CD4-positive, alpha-beta T cell treated with Interleukin-17A for 1 hour (primary cell): ENCODE measurements at regions not wholly inside any gene's neighbourhood (a gene's known extent, or its start where the extent isn't known, plus 50 kb on each side); places are given as distances from the start of the nearest gene placed in this dataset.

Experiments used
- DNase-seq: peaks from one replicate; pipeline ENCODE4 v3.0.0-alpha.2; 2020

DNA sequence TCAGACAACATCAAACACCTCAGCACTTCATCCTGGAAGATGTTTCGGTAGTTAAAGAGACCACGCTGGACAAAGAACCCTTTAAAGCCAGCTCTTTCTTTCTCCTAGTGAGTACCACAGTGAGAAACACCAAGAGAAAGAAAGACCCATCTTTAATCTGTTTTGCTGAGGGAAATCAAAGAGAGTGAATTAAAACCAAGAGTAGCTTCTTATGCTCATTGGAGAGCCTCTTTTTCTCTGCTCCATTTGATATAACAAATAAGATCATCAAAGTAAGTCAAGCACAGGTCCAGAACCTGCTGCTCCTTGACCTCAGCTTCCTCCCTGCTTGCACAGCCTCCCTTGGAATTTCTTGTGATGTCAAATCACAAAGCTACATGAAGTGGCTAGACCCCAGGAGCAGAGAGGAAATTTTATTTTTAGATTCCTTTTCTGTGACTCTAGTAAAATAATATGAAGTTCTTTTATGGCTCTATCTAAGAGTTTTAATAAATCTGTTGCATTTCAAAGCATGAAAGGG lies 436.4 kb downstream of the C3orf38 start:
- no peak for DNase-seq

DNA sequence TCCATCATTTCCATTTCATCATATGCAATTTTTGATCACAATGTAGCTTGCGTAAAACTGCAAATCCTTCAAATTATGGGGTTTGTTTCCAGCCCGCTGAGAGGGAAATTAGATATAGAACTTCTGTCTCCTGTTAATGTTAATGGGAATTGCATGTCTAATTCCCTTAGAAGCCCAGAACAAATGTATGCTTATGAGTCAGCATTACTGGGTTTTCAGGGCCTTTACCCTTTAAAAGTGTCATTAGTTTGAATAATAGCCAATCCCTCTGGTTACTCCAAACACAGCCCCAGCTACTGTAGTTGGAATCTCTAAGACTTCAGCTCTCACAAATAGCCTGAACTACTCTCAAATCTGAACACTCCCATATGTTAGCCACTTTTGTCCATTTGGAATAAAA lies 439.4 kb downstream of the C3orf38 start:
- no peak for DNase-seq

DNA sequence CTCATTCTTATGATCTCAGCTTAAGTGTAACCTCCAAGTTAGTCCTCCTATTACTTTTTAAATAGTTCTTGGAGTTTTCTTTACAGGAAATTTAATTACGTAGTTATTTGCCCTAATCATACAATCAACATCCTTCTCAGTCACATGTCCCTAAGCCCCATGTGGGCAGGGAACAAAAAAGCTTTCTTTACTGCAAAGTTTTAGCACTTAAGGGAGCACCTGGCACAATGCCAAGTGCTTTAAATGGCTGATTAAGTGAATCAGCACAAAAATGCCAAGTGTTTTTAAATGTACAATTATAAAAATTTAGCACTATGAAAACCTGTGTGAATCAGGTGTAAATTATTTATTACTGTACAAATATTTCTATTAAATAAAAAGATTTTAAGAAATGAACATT lies 445.3 kb downstream of the C3orf38 start:
- DNase-seq = no peak

DNA sequence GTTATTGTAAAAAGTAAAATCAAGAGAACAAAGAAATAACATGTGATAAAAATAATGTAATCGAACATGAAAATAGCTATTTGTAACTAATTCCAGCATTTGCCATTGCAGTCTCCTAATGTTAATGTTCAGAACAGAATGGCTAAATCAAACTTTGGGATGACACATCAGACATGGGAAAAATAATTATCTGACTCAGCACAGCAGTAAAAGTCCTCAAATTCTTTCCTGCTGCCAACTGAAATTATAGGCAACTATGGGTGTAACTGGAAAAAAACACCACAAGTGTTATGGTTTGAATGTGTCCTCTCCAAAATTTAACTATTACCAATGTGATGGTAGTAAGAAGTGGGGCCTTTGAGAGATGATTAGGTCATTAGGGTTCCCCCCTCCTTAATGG lies 446.7 kb downstream of the C3orf38 start:
- DNase-seq = no peak

DNA sequence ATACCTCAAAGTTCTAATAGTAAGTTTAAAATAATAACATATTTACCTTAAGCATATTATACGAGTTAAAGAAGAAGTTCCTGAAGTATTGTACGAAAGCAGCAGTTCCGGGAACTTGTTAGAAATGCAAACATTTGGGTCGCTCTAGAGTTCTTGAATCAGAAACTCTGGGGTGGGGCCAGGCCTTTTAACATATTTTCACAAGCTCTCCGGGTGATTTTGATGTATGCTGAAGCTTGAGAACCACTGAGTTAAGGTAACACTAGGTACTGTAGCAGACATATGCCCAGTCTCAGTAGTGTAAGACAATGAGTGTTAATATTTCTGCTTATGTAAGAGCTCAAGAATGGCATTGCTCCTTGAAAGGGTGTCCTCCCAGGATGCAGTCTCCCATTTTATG lies 461.1 kb downstream of the C3orf38 start:
- no peak for DNase-seq

DNA sequence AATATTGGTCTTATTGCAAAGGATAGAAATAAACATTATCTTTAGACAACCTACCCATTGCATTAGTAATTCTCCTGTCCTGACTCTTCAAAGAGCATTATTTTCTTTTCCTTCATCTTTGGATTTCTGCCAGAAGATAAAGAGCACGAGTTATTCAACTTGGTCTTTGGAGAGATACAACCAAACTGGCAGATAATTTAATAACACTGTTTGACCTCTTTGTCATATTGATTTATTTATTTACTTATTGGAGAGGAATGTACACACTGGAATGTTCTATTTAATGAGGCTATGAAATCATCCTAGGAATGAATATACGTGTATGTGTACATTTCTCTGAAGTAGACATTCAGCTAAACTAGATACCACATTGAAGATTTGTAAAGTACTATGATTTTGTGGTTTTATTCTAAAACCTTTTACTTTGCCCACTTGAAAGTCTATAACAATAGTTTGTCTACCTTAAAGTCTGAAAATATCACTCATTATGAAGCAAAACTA lies 462.1 kb downstream of the C3orf38 start:
- DNase-seq = no peak

DNA sequence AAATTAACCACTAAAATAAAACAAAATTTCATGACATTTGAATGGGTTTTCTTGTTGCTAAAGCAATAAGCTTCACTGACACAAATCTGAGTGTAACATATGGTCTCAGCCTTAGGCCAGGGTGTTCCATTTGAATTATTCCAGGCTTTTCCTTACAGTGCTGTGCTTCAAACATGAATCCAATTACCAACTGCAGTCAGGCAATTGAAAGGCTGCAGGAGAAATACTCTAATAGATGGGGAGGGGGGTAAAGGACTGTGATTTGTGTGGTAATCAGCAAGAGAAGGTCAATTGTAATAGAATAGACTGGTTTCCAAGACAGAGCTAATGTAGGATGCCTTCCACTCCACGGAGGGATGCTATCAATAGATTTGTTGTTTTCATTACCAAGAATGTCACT lies 466.7 kb downstream of the C3orf38 start:
- DNase-seq = no peak

DNA sequence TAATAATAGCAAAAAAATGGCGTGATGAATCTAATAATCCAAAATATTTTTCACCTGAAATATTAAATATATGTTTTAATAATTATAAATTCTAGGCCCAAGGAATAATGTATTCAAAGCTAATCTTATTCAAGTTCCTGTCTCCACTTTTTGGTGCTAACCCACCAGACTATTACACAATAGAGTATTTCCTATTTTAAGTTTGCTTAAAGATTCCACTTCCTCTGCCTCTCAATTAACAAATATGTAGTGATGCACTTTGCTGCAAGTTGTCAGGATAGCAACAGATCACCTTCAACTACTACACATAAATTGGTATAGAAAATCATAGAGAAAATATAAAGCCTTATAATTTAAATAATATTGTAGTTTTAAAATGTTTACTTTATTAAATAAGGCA lies 467.5 kb downstream of the C3orf38 start:
- no peak for DNase-seq

DNA sequence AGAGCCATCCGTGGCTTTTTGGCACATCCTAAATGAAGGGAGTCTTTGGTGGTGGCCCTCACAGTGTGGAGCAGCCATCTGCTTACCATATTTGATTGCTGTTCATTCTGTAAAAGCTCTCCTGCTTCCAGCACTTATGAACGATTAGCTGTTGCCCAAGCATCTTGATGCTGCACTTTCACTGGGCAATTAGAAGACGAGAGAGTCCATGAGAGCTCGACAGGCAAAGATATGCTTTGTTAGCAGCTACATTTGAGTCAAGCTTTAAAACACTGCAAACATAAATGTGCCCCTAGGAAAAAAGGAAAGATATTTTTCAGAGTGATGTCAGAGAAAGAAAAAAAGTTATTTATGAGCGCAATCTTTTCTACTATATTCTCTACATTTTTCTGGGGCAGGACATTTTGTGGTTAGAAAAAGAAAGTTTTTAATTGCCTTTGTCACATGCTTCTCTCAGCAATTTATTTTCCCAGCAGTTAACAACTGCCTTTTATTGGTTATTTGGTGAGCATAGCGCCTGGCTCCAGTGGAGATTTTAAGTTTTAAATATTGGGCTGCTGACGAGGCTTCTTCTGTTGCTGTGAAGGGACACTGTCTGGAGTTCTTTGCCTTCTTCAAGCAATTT lies 468.4 kb downstream of the C3orf38 start:
- DNase-seq = no peak

DNA sequence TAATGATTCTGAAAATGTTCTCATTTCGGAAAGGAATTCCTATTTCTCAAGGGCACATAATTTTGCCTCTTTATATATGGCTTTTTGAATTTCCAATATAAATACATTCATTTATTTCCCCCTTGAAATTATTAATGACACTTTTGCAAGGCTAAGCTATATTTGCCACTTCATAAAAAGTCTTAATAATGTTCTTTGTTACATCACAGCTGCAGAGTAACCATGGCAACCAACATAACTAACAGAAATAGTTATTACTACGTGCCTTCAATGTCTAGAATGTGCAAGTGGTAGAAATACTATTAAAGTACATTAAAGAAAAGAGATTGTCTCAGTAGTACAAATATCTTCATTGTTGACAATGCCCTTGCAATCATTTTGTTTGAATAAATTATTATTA lies 471.8 kb downstream of the C3orf38 start:
- DNase-seq = no peak

DNA sequence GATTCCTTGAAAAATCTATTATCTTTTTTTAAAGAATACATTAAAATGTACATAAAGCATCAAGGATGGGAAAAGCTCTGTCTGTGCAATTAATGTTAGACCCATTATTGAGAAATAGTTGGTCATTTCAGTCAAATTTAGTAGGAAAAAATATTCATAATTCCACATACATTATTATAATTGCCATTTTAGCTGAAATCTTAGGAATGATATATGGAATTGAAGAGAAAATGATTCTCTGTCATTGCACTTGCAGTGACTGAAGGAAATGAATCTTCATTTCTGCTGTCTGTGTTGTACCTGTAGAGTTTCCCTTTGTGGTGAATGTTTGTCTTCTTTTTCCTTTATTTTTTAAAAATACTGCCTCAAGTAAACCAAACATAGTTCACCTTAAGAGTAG lies 473.9 kb downstream of the C3orf38 start:
- DNase-seq = no peak

DNA sequence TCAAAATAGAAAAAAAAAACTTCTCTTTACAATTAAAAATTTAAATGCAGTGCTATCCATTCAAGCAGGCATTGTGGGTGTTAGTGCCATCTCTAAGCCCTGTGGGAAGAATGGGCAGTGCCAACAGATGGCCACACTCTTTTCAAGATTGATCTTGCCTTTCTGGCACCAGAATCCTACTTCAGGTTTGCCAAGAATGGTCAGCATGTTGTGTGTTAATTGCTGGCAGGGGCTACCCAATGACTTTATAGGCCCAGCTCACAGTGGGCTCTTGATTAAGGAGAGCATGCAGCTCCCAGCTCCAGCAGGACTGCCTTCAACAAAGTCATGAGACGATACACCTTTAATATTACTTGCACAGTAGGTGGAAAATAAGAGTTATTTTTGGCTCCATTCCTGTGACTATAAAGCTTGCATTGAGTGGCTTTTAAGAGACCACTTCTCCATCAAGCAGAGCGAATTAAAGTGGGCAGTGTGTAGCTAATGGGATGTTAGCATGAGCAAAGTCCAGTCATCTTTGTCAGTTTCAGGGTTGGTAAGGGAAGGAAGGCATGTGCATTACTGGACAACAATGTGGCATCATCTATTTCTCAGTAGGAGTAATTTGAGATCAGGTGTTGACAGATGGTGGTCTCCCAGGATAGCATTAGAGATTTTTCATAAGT lies 476.8 kb downstream of the C3orf38 start:
- no peak for DNase-seq

DNA sequence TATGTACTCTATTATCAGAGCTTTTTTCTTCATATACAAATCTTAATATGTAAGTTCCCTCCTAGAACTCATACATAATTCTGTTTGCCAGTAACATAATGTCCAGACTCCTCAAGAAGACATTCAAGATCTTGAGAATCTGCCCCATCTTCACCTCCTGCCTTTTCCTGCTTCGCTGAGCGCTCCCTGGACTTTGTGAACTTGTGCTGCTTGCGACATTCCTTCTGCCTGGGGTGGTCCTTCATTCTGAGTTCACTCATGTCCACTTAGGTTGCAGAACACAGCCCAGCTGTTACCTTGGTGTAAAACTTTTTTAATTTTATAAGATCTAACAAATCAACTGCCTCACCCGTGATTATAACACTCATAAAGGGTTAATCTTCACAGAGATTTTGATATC lies 478.5 kb upstream of the EPHA3 start:
- no peak for DNase-seq

DNA sequence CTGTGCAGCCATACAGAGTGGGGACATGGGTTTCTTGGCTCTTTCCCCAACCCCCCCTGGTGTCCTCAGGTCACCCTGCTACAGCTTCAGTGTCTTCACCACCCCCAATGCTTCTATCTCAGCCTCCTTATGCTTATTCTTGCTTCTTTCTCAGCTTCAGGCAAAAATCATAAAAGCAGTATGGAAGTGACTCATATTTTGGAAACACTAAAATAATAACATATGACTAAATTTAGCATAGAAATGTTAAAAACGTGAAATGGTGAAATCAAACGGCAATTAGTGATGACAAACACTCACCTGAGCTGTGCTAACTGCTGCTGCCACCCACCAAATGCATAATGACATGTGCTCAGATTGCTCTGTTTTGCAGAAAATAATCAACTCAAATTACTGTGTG lies 475.2 kb upstream of the EPHA3 start:
- DNase-seq = no peak

DNA sequence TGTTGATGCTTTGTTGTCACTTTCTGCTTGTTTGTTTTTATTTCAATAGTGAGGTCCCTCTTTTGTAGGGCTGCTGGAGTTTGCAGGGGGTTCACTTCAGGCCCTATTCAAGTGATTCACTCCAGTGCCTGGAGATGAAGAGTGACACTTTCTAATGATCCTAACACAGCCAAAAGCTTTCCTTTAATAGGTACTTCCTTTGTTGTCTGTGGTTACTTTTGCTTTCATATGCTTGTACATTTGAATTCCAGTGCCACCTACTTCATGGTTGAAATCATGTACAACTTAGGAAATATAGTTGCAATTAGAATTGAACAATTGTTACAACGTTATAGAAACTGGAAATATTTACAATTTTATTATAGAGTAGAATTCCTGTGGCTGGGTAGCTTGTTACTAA lies 466.8 kb upstream of the EPHA3 start:
- DNase-seq = no peak

DNA sequence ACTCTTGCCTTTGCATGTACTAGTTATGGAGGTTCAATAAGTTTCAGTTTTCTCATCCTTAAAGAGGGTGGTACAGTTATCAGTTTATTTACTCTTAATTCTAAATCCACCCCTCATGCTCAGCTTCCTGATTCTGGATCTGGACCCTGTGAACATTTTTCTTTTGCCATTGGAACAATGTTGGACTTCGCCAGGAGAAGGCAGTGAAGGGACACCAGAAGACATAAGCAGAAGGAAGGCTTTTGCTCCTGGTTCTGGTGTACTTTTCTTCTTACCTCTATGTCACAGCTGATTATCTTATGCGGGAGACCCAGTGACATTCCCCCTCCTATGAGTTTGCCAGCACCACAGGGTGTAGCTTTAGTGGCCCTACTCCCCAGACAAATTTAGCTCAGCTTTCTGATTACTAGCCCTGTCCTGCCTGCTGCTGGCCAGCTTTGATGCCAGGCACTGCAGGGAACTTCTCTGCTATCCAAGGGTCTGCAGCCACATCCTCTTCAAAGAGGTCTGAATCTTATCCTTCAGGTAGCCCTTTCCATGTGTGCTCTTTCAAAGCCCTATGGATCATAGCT lies 466.3 kb upstream of the EPHA3 start:
- no peak for DNase-seq

DNA sequence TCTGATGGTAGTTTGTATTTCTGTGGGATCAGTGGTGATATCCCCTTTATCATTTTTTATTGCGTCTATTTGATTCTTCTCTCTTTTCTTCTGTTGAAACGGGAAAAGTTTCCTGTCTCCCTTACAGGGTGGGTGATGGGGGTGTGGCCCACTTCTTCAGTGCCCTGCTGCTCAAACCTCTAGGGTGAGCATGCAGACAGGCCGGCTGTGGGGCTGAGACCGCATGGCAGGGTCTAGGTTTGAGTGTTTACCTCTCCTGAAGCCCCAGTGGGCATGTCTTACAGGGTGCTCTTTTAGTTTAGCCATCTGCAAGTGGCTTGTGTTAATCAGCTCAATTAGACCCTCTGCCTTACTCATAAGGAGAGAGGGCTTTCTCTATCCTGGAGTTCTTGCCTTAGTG lies 450.0 kb upstream of the EPHA3 start:
- DNase-seq = no peak

DNA sequence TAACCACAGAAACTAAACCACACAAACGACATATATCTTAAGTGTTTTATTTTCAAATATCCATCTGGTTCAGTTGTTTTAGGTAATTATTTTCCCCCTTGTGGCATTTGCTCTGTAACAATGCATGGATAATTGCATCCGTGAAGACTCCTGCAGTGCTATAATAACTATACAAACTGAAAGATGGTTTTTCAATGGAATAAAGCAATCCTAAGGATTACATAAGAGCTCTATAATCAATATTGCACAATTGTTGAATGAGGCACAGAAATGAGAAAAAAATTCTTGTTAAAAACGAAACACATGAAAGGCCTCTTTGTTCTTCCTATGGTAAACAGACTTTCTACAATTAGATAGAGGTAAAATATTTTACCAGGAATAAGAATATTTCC lies 446.0 kb upstream of the EPHA3 start:
- no peak for DNase-seq

DNA sequence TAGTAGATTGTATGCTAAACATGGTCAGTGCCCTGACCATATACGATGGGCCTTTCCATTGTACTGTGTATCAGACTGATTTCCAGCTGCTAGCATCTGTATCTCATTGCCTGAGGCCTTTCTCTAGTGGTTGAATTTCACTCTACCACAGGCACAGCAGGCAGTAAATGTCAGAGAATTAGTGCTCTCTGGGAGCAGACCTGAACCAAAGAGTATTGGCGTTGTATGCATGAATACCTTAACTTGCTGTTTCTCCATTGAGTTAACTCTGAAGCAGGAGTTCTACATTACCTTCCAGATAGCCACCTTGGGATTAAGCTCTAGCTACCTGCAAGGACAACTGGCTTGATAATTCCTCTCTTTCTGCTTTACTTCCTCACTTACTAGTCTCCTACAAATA lies 439.2 kb upstream of the EPHA3 start:
- no peak for DNase-seq

DNA sequence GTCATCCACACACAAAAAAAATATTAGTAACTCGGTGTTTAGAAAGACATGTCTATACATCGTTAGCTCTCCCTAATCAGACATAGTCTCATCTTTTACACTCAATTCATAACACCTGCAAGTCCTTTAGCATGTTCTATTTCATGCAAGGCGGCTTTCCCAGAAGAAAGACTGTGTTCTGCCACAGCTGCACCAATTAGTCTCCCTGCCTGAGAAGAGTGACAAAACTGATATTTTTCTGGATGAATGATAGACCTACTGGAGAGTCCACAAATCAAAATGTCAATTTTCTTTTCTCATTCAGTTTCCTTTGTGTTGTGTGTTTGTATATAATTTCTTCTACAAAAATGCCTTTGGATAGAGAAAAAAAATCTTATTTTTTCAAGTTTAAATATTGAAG lies 435.8 kb upstream of the EPHA3 start:
- no peak for DNase-seq

DNA sequence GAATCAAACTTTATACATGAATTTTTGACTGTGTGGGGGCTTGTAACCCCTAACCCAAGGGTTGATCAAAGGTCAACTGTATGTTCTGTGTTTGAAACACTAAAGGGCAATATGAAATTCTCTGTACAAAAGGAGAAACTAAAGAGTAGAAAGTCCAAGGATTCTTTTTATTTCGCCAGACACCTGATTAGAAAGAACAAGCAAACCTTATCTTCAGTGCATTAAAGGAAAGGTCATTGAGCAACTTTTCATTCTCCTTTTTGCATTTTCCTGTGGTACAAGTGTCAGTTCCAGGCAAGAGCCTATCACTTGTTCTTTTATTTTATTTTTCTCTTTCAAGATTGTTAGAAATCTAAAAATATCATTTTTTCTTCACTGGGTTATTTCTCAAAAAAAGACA lies 430.1 kb upstream of the EPHA3 start:
- DNase-seq = no peak

DNA sequence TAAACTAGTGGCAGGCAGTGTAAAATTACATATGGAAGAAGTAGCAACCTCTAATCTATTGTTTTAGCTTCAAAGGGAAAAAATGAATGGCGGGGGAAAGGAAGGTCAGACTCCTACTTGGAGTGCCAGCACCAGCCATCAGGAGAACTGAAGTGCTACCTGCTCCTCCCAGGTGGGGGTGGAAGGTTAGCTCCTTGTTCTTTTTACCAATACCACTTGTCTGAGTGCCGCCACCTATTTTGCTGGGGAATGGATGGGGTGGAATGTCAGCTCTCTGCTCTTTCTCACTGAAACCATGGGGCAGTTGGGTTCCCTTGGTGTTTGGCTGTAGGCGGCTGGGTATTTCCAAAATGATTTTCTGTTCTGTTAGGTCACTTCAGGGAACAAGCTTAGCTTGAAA lies 428.7 kb upstream of the EPHA3 start:
- DNase-seq = no peak

DNA sequence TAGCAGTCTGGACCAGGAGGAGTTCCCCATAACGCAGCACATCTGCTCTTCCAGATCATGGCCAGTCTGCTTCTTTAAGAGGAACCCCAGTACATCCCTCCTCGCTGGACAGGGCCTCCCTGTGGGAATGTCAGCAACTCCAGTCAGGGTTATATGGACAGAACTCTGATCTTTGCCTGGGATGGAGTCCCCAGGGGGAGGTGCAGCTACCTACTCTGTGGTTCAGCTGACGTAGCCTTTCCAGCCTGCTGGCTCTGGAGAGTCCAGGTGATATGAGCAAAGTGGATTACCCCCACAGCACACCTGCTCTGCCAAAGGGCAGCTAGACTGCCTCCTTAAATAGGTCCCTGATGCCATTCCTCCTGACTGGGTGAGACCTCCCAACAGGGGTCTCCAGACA lies 417.1 kb upstream of the EPHA3 start:
- no peak for DNase-seq

DNA sequence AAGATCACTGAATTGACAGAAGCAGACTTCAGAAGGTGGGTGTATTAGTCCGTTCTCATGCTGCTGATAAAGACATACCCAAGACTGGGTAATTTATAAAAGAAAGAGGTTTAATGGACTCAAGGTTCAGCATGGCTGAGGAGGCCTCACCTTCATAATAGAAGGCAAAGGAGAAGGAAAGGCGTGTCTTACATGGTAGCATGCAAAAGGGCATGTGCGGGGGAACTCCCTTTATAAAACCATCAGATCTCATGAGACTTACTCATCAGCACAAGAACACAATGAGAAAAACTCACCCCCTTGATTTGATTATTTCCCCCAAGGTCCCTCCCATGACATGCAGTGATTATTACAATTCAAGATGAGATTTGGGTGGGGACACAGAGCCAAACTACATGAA lies 416.3 kb upstream of the EPHA3 start:
- DNase-seq = no peak
